Activated naive CD4-positive, alpha-beta T cell treated with anti-CD3 and anti-CD28 coated beads, Interleukin-2, amount 10 ng/mL, durations not matched to agents 7 days and 5 days (primary cell): ENCODE measurements at regions not wholly inside any gene's neighbourhood (a gene's known extent, or its start where the extent isn't known, plus 50 kb on each side); places are given as distances from the start of the nearest gene placed in this dataset.
A peak's percentile ranks its signal among the peaks of the same experiment; 100 is the strongest.

Experiments
- CTCF ChIA-PET: fragments of 350-600 bp; sonication (Branson Sonifier 250); formaldehyde crosslinking; loops from one replicate; lab custom pipeline; 2021; ENCODE audit warnings: antibody characterized with exemption; lab: Charles Lee
- DNase-seq: peaks from one replicate; pipeline ENCODE4 v3.0.0-alpha.2; 2020
- H3K27ac Mint-ChIP-seq: one replicate; pipeline ENCODE4 v1.8.0; 2021; ENCODE audit warnings: mild to moderate bottlenecking, moderate library complexity, mixed read lengths
- H3K27me3 Mint-ChIP-seq: one replicate; pipeline ENCODE4 v1.8.0; 2021; ENCODE audit warnings: mild to moderate bottlenecking, mixed read lengths
- H3K36me3 Mint-ChIP-seq: one replicate; pipeline ENCODE4 v1.8.0; 2021; ENCODE audit warnings: mixed read lengths
- H3K4me1 Mint-ChIP-seq: one replicate; pipeline ENCODE4 v1.8.0; 2021; ENCODE audit warnings: mixed read lengths
- H3K4me3 Mint-ChIP-seq: one replicate; pipeline ENCODE4 v1.8.0; 2021; ENCODE audit warnings: mild to moderate bottlenecking, moderate library complexity, mixed read lengths
- H3K9me3 Mint-ChIP-seq: one replicate; pipeline ENCODE4 v1.8.0; 2021; ENCODE audit warnings: mixed read lengths

DNA sequence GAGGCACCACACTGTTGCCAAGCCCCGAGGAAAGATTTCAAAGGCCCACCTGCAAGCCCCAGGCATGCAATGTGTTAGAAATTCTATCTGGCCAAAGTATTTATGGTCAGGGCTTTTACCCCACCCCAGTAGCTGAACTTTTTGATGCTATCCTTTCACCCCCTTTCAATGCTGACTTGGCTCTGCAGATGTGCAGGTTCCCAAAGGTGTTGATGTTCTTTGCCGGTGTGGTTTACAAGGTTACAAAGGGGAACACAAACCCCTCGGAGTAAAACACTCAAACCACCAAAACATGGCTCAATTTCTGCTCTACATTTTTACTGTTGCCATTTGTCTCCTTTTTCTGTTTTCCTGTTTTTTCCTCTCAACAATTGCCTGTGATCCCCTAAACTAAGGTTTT, 145.4 kb upstream of the BNIP2 start:
- CTCF ChIA-PET: interaction anchor here (1.2 kb wide), 1 partner anchor 89 kb away, joined by 3 read pairs; no protein-coding TSS in a partner anchor
- H3K9me3 Mint-ChIP-seq: no peaks in the 10 kb centered on the region
- H3K4me3 Mint-ChIP-seq: no peak overlapping the region
- DNase-seq: no peak
- H3K27ac Mint-ChIP-seq: no peak overlapping the region
- no peaks in the 10 kb centered on the region for H3K36me3 Mint-ChIP-seq
- H3K4me1 Mint-ChIP-seq: peaks cover 57% of the 10 kb centered on the region
- peaks cover 11% of the 10 kb centered on the region for H3K27me3 Mint-ChIP-seq

DNA sequence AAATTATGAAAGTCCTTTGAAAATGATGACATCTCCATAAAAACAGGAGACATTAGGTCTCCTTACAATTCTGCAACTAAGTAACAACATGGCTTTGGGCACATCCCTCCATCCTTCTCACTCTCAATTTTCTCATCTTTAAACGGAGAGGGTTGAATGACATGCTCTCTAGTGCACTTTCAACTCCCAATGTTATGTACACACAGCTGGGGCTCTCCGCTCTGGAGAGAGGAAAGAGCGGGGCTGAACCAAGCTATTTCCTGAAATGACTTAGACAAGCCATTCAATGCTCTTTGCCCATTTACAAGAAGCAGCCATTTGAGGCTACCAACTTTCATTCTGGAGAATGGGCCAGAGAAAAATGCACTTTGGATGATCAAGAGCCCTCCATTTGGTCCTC, 144.2 kb upstream of the BNIP2 start:
- H3K27ac Mint-ChIP-seq: no peak overlapping the region
- CTCF ChIA-PET: no interaction called here

DNA sequence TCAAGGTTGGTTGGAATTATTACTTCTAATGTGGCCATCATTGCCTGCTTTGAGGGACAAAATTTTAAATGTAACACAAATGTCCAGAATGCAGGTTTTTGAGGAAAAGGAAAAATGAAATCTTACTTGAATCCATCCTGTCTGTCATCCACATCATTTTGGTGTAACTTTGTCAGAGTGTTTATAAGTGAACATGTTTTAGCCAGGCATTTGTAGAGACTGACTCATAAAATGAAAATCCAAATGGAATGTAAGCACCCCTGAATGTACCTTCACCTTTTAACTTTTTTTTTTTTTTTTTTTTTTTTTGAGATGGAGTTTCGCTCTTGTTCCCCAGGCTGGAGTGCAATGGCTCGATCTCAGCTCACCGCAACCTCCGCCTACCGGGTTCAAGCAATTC, 141.8 kb upstream of the BNIP2 start:
- CTCF ChIA-PET: interaction anchor here (1.3 kb wide), 1 partner anchor 9 kb away, joined by 3 read pairs; no protein-coding TSS in a partner anchor
- DNase-seq: no peak
- Mint-ChIP-seq H3K9me3 (no peaks in the 10 kb centered on the region), H3K27me3 (peaks cover 23% of the 10 kb centered on the region), H3K4me3 (no peak overlapping the region), H3K4me1 (peaks cover 25% of the 10 kb centered on the region), H3K27ac (no peak overlapping the region), H3K36me3 (no peaks in the 10 kb centered on the region)

More for the DNA sequence above, 144.2 kb upstream of the BNIP2 start:
- H3K4me1 Mint-ChIP-seq: peaks cover 48% of the 10 kb centered on the region
- no peaks in the 10 kb centered on the region for H3K9me3 Mint-ChIP-seq
- no peaks in the 10 kb centered on the region for H3K36me3 Mint-ChIP-seq
- no peak for DNase-seq
- no peak overlapping the region for H3K4me3 Mint-ChIP-seq
- H3K27me3 Mint-ChIP-seq: peaks cover 17% of the 10 kb centered on the region

DNA sequence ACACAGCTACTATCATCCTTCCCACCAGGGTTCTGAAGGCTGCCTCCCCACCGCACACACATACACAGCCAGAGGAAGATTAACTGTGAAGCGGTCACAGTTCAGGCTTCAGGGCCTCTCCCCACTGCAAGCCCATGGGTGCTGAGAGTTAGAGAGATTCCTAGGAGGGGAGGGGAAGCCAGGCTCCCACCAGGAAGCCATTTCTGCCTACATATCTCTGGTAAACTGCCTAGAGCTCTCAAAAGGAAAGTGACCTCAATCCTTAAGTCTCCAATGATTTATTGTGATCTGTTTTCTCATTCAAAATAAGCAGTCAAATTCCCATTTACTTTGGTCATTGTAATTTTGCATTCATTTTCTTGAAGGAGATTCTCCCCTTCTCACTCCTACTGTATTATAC, 141.0 kb upstream of the BNIP2 start:
- H3K36me3 Mint-ChIP-seq: no peaks in the 10 kb centered on the region
- no peak overlapping the region for H3K27ac Mint-ChIP-seq
- no peaks in the 10 kb centered on the region for H3K9me3 Mint-ChIP-seq
- H3K27me3 Mint-ChIP-seq: peaks cover 23% of the 10 kb centered on the region
- no peak overlapping the region for H3K4me3 Mint-ChIP-seq
- DNase-seq: no peak
- H3K4me1 Mint-ChIP-seq: peaks cover 17% of the 10 kb centered on the region
- CTCF ChIA-PET: interaction anchor here (1.3 kb wide), 1 partner anchor 10 kb away, joined by 3 read pairs; no protein-coding TSS in a partner anchor

- CTCF ChIA-PET: no interaction called here
- Mint-ChIP-seq H3K4me1 (peaks cover 5% of the 10 kb centered on the region), H3K36me3 (no peaks in the 10 kb centered on the region), H3K27ac (no peak overlapping the region), H3K4me3 (no peak overlapping the region), H3K9me3 (peaks cover under 1% of the 10 kb centered on the region), H3K27me3 (peaks cover 23% of the 10 kb centered on the region)
- no peak for DNase-seq
Measured at GRCh38 chr15:59828861-59829260, 139.7 kb upstream of the BNIP2 start.

GRCh38 chr15:59828263-59828662, 139.1 kb upstream of the BNIP2 start:
- Mint-ChIP-seq H3K27ac (no peak overlapping the region), H3K4me3 (no peak overlapping the region), H3K27me3 (peaks cover 23% of the 10 kb centered on the region), H3K9me3 (peaks cover 4% of the 10 kb centered on the region), H3K36me3 (no peaks in the 10 kb centered on the region), H3K4me1 (no peaks in the 10 kb centered on the region)
- CTCF ChIA-PET: no interaction called here
- DNase-seq: no peak

GRCh38 chr15:59825901-59826300, 136.8 kb upstream of the BNIP2 start:
- no peak overlapping the region for H3K27ac Mint-ChIP-seq
- H3K4me1 Mint-ChIP-seq: no peaks in the 10 kb centered on the region
- no peak for DNase-seq
- no peak overlapping the region for H3K4me3 Mint-ChIP-seq
- peaks cover 4% of the 10 kb centered on the region for H3K9me3 Mint-ChIP-seq
- H3K36me3 Mint-ChIP-seq: no peaks in the 10 kb centered on the region
- peaks cover 23% of the 10 kb centered on the region for H3K27me3 Mint-ChIP-seq
- CTCF ChIA-PET: no interaction called here

GRCh38 chr15:59821286-59821685, 132.2 kb upstream of the BNIP2 start:
- DNase-seq: no peak
- no peak overlapping the region for H3K4me3 Mint-ChIP-seq
- H3K9me3 Mint-ChIP-seq: peaks cover 4% of the 10 kb centered on the region
- H3K4me1 Mint-ChIP-seq: peaks cover 11% of the 10 kb centered on the region
- no peak overlapping the region for H3K27ac Mint-ChIP-seq
- no peaks in the 10 kb centered on the region for H3K36me3 Mint-ChIP-seq
- CTCF ChIA-PET: no interaction called here
- H3K27me3 Mint-ChIP-seq: peaks cover 13% of the 10 kb centered on the region

- H3K27ac Mint-ChIP-seq: no peak overlapping the region
- no peak for DNase-seq
- H3K4me3 Mint-ChIP-seq: no peak overlapping the region
- CTCF ChIA-PET: no interaction called here
- H3K4me1 Mint-ChIP-seq: peaks cover 25% of the 10 kb centered on the region
- H3K36me3 Mint-ChIP-seq: no peaks in the 10 kb centered on the region
- peaks cover 19% of the 10 kb centered on the region for H3K27me3 Mint-ChIP-seq
- peaks cover 4% of the 10 kb centered on the region for H3K9me3 Mint-ChIP-seq
Measured at GRCh38 chr15:59819092-59819491, 130.0 kb upstream of the BNIP2 start.

- Mint-ChIP-seq H3K9me3 (no peaks in the 10 kb centered on the region), H3K36me3 (no peaks in the 10 kb centered on the region), H3K4me3 (no peak overlapping the region), H3K27ac (no peak overlapping the region), H3K27me3 (peaks cover 19% of the 10 kb centered on the region), H3K4me1 (peaks cover 32% of the 10 kb centered on the region)
- CTCF ChIA-PET: no interaction called here
- no peak for DNase-seq
Measured at GRCh38 chr15:59818336-59818735, 129.2 kb upstream of the BNIP2 start.

- Mint-ChIP-seq H3K4me3 (no peak overlapping the region), H3K27me3 (peaks cover 19% of the 10 kb centered on the region), H3K4me1 (peaks cover 37% of the 10 kb centered on the region), H3K27ac (no peak overlapping the region), H3K9me3 (no peaks in the 10 kb centered on the region), H3K36me3 (no peaks in the 10 kb centered on the region)
- DNase-seq: no peak
- CTCF ChIA-PET: no interaction called here
Measured at GRCh38 chr15:59817834-59818233, 128.7 kb upstream of the BNIP2 start.

- no peaks in the 10 kb centered on the region for H3K9me3 Mint-ChIP-seq
- CTCF ChIA-PET: no interaction called here
- H3K36me3 Mint-ChIP-seq: no peaks in the 10 kb centered on the region
- H3K4me1 Mint-ChIP-seq: peaks cover 42% of the 10 kb centered on the region
- no peak for DNase-seq
- H3K27ac Mint-ChIP-seq: no peak overlapping the region
- peaks cover 19% of the 10 kb centered on the region for H3K27me3 Mint-ChIP-seq
- H3K4me3 Mint-ChIP-seq: no peak overlapping the region
Measured at GRCh38 chr15:59817053-59817452, 127.9 kb upstream of the BNIP2 start.

GRCh38 chr15:59814409-59814808, 125.3 kb upstream of the BNIP2 start:
- DNase-seq: peak; percentile 65
- H3K9me3 Mint-ChIP-seq: no peaks in the 10 kb centered on the region
- H3K27ac Mint-ChIP-seq: peak overlapping the region; percentile 80
- peaks cover 37% of the 10 kb centered on the region for H3K4me1 Mint-ChIP-seq
- no peaks in the 10 kb centered on the region for H3K36me3 Mint-ChIP-seq
- no peak overlapping the region for H3K4me3 Mint-ChIP-seq
- CTCF ChIA-PET: no interaction called here
- peaks cover 19% of the 10 kb centered on the region for H3K27me3 Mint-ChIP-seq

GRCh38 chr15:59812889-59813288, 123.8 kb upstream of the BNIP2 start:
- H3K27ac Mint-ChIP-seq: no peak overlapping the region
- no peak for DNase-seq
- H3K4me3 Mint-ChIP-seq: no peak overlapping the region
- CTCF ChIA-PET: interaction anchor here (1.7 kb wide), 1 partner anchor 104 kb away, joined by 3 read pairs; no protein-coding TSS in a partner anchor
- H3K9me3 Mint-ChIP-seq: peaks cover 5% of the 10 kb centered on the region
- peaks cover 19% of the 10 kb centered on the region for H3K27me3 Mint-ChIP-seq
- peaks cover 32% of the 10 kb centered on the region for H3K4me1 Mint-ChIP-seq
- H3K36me3 Mint-ChIP-seq: peaks cover 3% of the 10 kb centered on the region

- Mint-ChIP-seq H3K27ac (no peak overlapping the region), H3K27me3 (peaks cover 15% of the 10 kb centered on the region), H3K9me3 (peaks cover 7% of the 10 kb centered on the region), H3K4me1 (peaks cover 32% of the 10 kb centered on the region), H3K4me3 (no peak overlapping the region), H3K36me3 (peaks cover 4% of the 10 kb centered on the region)
- CTCF ChIA-PET: interaction anchor here (1.7 kb wide), 1 partner anchor 105 kb away, joined by 3 read pairs; no protein-coding TSS in a partner anchor
- DNase-seq: no peak
Measured at GRCh38 chr15:59812250-59812870, 123.2 kb upstream of the BNIP2 start.
